Omental fat pad (tissue), 3 donors: ENCODE measurements at regions not wholly inside any gene's neighbourhood (a gene's known extent, or its start where the extent isn't known, plus 50 kb on each side); places are given as distances from the start of the nearest gene placed in this dataset.

Source experiments
- ATAC-seq: fragments of 150-250 bp; one replicate; pipeline ENCODE4 v1.9.1; 2016; ENCODE audit warnings: mild to moderate bottlenecking, moderate library complexity; ENCODE audit not compliant: low FRiP score
- DNase-seq: peaks from one replicate; pipeline ENCODE4 v3.0.0-alpha.2; 2019; ENCODE audit warnings: low spot score
- TF ChIP-seq, protein P1 (sequence below), 3 donors: fragments of 450-650 bp; IDR thresholded peaks; one replicate each; pipeline ENCODE4 v1.5.1; 2016 to 2017; ENCODE audit warnings: antibody characterized with exemption in 3 of 3, mild to moderate bottlenecking in 3 of 3, moderate library complexity in 2 of 3

DNA sequence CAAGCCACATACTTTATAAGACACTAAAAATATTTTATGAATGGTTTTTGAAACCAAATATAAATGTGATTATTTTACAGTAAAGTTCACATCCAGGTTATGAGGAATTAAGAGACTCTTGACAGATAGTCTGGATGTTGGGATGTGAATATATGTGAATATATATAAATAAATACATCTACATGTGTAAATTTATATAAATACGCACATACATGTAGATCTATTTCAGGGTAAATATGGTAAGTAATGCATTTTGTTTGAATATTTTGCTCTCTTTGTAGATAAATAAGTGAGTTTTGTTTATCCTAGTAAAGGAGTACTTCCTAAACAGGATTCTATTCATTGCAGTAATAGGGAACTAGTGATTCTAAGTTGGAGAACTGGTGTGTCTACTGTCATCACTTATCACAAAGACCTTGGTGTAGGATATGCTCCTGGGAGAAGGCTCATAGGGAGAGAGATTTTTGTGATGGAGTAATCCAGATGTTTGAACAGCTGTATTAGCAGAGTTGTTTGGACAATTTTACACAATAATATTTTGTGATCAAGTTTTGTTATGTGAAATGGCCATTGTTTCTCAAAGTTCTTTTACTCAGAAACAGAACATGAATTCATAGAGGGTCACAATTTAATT, 60.2 kb upstream of the NT5C1B start:
- TF ChIP-seq, protein P1, sequence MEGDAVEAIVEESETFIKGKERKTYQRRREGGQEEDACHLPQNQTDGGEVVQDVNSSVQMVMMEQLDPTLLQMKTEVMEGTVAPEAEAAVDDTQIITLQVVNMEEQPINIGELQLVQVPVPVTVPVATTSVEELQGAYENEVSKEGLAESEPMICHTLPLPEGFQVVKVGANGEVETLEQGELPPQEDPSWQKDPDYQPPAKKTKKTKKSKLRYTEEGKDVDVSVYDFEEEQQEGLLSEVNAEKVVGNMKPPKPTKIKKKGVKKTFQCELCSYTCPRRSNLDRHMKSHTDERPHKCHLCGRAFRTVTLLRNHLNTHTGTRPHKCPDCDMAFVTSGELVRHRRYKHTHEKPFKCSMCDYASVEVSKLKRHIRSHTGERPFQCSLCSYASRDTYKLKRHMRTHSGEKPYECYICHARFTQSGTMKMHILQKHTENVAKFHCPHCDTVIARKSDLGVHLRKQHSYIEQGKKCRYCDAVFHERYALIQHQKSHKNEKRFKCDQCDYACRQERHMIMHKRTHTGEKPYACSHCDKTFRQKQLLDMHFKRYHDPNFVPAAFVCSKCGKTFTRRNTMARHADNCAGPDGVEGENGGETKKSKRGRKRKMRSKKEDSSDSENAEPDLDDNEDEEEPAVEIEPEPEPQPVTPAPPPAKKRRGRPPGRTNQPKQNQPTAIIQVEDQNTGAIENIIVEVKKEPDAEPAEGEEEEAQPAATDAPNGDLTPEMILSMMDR (IDR thresholded peaks at IDR 0.05) = no peak
- ATAC-seq = no peak
- no peak for DNase-seq

DNA sequence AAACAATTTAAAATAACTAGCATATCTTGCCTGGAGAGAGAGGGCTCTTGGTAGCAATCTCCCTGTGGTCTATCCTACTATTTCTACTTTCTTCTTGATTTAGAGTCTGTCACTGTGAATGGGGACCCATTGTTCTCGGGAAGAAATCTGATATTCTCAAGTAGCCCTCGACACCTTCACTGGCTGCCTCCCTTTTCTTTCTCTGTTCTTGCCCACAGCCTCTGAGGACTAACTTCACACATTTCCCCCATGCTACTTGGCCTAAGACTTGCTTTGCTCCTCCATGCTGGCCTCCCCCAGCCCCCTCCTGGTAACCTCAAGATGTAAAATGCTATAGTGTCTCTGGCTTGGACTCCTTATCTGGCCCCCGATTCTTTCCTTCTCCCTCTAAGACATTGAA, 58.8 kb upstream of the NT5C1B start:
- TF ChIP-seq, protein P1 (IDR thresholded peaks at IDR 0.05) = no peak
- no peak for ATAC-seq
- DNase-seq = no peak

DNA sequence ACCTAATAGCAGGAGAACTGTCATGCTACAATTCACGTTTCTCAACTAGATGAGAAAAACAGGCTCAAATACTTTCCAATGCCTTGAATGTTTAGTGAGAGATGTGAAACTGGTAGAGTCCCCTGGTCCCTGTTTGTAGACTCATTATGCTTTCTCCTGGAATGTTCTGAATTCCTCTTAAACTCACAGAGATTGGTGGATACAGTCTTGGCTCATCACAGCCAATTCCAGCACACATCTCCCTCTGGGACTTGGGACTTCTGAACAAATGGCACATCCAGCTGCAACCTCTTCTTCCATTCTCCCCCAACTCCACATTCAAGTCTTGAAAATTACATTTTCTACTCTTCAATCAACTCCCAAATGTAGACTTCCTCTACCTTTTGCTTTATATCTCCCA, 58.4 kb upstream of the NT5C1B start:
- TF ChIP-seq, protein P1 (IDR thresholded peaks at IDR 0.05) = no peak
- DNase-seq (no peak), ATAC-seq (no peak)

DNA sequence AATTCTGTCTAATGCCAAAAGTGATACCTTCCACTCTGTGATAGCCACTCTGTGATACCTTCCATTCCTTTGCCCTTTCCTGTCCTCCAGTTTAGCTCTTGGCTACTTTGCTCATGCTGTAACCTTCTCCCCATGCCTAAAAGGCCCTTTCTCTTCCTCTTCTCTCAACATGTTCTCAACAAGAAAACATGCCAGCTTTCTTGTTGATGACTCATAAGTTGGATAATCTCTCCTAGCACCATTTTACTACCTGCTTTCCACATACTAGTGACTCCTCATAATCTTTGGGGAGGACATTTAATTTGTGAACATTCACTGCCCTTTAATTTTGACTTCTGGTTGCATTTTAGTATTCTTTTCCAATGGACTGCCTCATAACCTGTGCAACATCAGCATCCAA, 55.9 kb upstream of the NT5C1B start:
- no peak for DNase-seq
- no peak for ATAC-seq
- TF ChIP-seq, protein P1 (IDR thresholded peaks at IDR 0.05) = no peak

DNA sequence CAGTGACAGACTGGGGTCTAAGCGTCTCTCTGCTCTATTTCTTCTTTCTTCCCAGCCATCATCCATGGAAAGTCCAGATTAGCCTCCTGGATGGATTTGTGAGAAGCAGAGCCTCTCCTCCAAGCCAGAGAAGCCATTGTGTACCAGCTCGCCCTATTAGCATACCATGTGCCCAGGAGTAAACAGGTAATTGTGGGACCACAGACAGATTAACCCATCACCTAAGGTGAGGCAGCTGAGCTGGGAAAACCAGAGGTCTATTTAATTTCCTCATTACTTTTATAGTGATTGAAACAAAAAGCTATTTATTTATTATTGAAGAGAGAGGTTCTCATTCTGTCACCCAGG, 54.7 kb upstream of the NT5C1B start:
- ATAC-seq (no peak), DNase-seq (no peak)
- TF ChIP-seq, protein P1 (IDR thresholded peaks at IDR 0.05) = no peak

DNA sequence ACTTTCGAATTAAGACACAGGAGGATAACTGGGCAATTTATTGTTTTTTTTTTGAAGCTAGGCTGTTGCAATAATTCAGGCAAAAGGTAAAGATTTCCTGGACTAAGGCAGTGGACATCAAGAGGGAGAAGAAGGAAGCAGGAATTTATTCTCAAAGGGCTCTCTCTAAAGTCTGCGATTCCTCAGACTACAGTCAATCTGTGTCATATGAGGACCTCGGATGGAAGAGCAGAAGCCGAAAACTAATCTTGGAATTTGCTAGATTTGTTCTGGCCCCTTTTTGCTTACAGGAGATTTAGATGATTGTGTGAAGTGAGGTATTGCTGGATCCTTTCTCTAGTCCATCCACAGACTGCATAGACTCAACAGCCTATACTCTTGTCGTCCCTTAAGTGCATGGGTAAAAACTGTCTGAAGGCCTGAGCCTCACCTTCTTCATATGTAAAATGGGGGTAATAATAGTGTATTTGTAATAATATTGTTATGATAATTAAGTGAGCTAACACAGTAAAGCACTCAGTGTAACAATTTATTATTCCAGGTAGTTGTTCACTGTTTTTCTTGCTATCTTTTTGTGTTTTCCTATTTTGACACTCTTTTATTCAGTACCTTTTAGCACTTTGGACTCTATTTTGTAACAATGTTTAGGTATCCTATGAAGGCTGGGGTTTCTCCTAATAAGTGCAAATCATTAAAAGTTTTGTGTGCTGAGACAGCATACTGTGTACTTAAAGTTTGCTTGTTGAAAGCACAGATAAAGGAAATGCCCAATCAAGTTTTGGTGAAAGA, 54.2 kb upstream of the NT5C1B start:
- TF ChIP-seq, protein P1 (IDR thresholded peaks at IDR 0.05) = no peak
- no peak for ATAC-seq
- no peak for DNase-seq

DNA sequence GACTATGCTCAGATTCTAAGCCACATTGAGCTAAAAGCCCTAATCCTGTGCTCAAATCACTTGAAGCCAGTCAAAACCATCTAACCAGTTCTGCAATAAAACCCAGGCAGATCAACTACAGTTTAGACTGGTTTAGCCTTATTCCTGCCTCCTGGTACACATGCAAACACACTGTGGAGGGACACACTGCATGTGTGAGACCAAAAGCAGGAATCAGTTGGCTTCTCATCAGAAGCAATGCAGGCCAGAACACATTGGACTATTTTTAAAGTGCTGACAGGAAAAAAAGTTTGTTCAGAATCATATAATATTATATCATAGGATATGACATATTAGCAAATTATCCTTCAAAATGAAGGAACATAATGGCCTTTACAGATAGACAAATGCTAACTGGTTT, 52.5 kb upstream of the NT5C1B start:
- no peak for ATAC-seq
- TF ChIP-seq, protein P1 (IDR thresholded peaks at IDR 0.05) = no peak
- no peak for DNase-seq
